DOHH2 (cell line): ENCODE measurements at regions not wholly inside any gene's neighbourhood (a gene's known extent, or its start where the extent isn't known, plus 50 kb on each side); places are given as distances from the start of the nearest gene placed in this dataset.

Experiments used
- H3F3A ChIP-seq: fragments of 200-600 bp; sonication (generic), shearing (Covaris generic); 2 replicates; pipeline ENCODE4 v1.6.0; 2016; ENCODE audit warnings: antibody characterized with exemption, mild to moderate bottlenecking; ENCODE audit not compliant: control insufficient read depth, insufficient read depth
- H3K27ac ChIP-seq: fragments of 200-600 bp; sonication (generic); 2 replicates; pipeline ENCODE4 v1.5.1; 2014; ENCODE audit warnings: low read depth, mild to moderate bottlenecking, low read length, moderate library complexity
- H3K27me3 ChIP-seq: fragments of 200-600 bp; sonication (generic); 2 replicates; pipeline ENCODE4 v1.6.1; 2014; ENCODE audit warnings: mild to moderate bottlenecking, low read length, mixed read lengths; ENCODE audit not compliant: control insufficient read depth
- H3K36me3 ChIP-seq: fragments of 200-600 bp; sonication (generic); 2 replicates; pipeline ENCODE4 v1.6.1; 2014; ENCODE audit warnings: mild to moderate bottlenecking, low read length, moderate library complexity, mixed read lengths; ENCODE audit not compliant: control insufficient read depth
- H3K4me1 ChIP-seq: fragments of 200-600 bp; sonication (generic); 2 replicates; pipeline ENCODE4 v1.6.1; 2014; ENCODE audit warnings: mild to moderate bottlenecking, low read length, mixed read lengths; ENCODE audit not compliant: control insufficient read depth
- H3K4me2 ChIP-seq: fragments of 200-600 bp; sonication (generic); 2 replicates; pipeline ENCODE4 v1.6.0; 2014; ENCODE audit warnings: mild to moderate bottlenecking, low read length, moderate library complexity
- H3K4me3 ChIP-seq: fragments of 200-600 bp; sonication (generic); 2 replicates; pipeline ENCODE4 v1.5.1; 2014; ENCODE audit warnings: mild to moderate bottlenecking, low read length, mixed read lengths
- H3K79me2 ChIP-seq: fragments of 200-600 bp; sonication (generic); 2 replicates; pipeline ENCODE4 v1.6.1; 2014; ENCODE audit warnings: mild to moderate bottlenecking, low read length, mixed read lengths; ENCODE audit not compliant: control insufficient read depth
- H3K9me2 ChIP-seq: fragments of 200-600 bp; sonication (generic); replicated peaks from 2 replicates; pipeline ENCODE4 v1.6.1; 2014; ENCODE audit warnings: mild to moderate bottlenecking, low read length, mixed read lengths; ENCODE audit not compliant: control insufficient read depth
- H3K9me3 ChIP-seq: fragments of 200-600 bp; sonication (generic); 2 replicates; pipeline ENCODE4 v1.6.1; 2014; ENCODE audit warnings: antibody characterized with exemption, low read length, mixed read lengths; ENCODE audit not compliant: control insufficient read depth, insufficient read depth
- H4K20me1 ChIP-seq: fragments of 200-600 bp; sonication (generic); 2 replicates; pipeline ENCODE4 v1.6.0; 2014; ENCODE audit warnings: low read depth, mild to moderate bottlenecking, antibody characterized with exemption, low read length, moderate library complexity; ENCODE audit not compliant: control insufficient read depth, insufficient read depth
- CTCF ChIP-seq: fragments of 200-600 bp; sonication (generic); IDR thresholded peaks from one replicate; pipeline ENCODE4 v1.5.1; 2014; ENCODE audit warnings: antibody characterized with exemption, mild to moderate bottlenecking, low read depth, low read length; ENCODE audit not compliant: poor library complexity, severe bottlenecking
- EZH2phosphoT487 ChIP-seq: fragments of 200-600 bp; sonication (generic); IDR thresholded peaks from 2 replicates; pipeline ENCODE4 v1.6.1; 2017; ENCODE audit warnings: borderline replicate concordance, mild to moderate bottlenecking, antibody characterized with exemption, low read length, moderate library complexity, mixed read lengths

GRCh38 chr17:14461227-14461548 is 160.3 kb downstream of the HS3ST3B1 start:
- Histone ChIP-seq H3K27me3 (no peaks in the 10 kb centered on the region), H3K4me1 (no peaks in the 10 kb centered on the region), H3K36me3 (no peaks in the 10 kb centered on the region), H3F3A (no peaks in the 10 kb centered on the region), H3K79me2 (no peaks in the 10 kb centered on the region), H3K27ac (no peak overlapping the region), H3K9me2 (no peaks in the 10 kb centered on the region), H3K9me3 (no peaks in the 10 kb centered on the region), H3K4me2 (no peak overlapping the region), H3K4me3 (no peak overlapping the region), H4K20me1 (no peaks in the 10 kb centered on the region)
- TF ChIP-seq CTCF (no peak), EZH2phosphoT487 (no peak)

GRCh38 chr17:14460516-14461226 is 159.8 kb downstream of the HS3ST3B1 start:
- no peaks in the 10 kb centered on the region for H3K36me3 ChIP-seq
- no peak overlapping the region for H3K4me3 ChIP-seq
- H3F3A ChIP-seq = no peaks in the 10 kb centered on the region
- H3K4me2 ChIP-seq = no peak overlapping the region
- H4K20me1 ChIP-seq = no peaks in the 10 kb centered on the region
- H3K79me2 ChIP-seq = no peaks in the 10 kb centered on the region
- no peak overlapping the region for H3K27ac ChIP-seq
- no peak for TF ChIP-seq EZH2phosphoT487
- TF ChIP-seq CTCF = no peak
- H3K4me1 ChIP-seq = no peaks in the 10 kb centered on the region
- H3K27me3 ChIP-seq = no peaks in the 10 kb centered on the region
- no peaks in the 10 kb centered on the region for H3K9me2 ChIP-seq
- H3K9me3 ChIP-seq = no peaks in the 10 kb centered on the region

GRCh38 chr17:14459955-14460354 is 159.1 kb downstream of the HS3ST3B1 start:
- Histone ChIP-seq H3F3A (no peaks in the 10 kb centered on the region), H3K4me2 (no peak overlapping the region), H3K9me2 (no peaks in the 10 kb centered on the region), H3K9me3 (no peaks in the 10 kb centered on the region), H3K36me3 (no peaks in the 10 kb centered on the region), H3K4me3 (no peak overlapping the region), H3K79me2 (no peaks in the 10 kb centered on the region), H3K27me3 (no peaks in the 10 kb centered on the region), H3K27ac (no peak overlapping the region), H3K4me1 (no peaks in the 10 kb centered on the region), H4K20me1 (no peaks in the 10 kb centered on the region)
- no peak for TF ChIP-seq EZH2phosphoT487
- no peak for TF ChIP-seq CTCF
